ENCODE measurements at regions not wholly inside any gene's neighbourhood (a gene's known extent, or its start where the extent isn't known, plus 50 kb on each side); places are given as distances from the start of the nearest gene placed in this dataset.
A peak's percentile ranks its signal among the peaks of the same experiment; 100 is the strongest.

- H3K9me3 ChIP-seq, result no peaks in the 10 kb centered on the region
- no peak for TF ChIP-seq CTCF (IDR thresholded peaks at IDR 0.05)
- intact Hi-C loops (cut with DNase I), result no loop called here
- H3K4me3 ChIP-seq, result no peak overlapping the region
- no peaks in the 10 kb centered on the region for H3K36me3 ChIP-seq
- no peak for DNase-seq (ENCODE audit: low spot score in 2 of 2)
- H3K27ac ChIP-seq, result peak overlapping the region; percentile 50 to 66
- peaks cover 0 to 16% of the 10 kb centered on the region in 2 donors for H3K4me1 ChIP-seq
- no peaks in the 10 kb centered on the region for H3K27me3 ChIP-seq
These were observed 444.9 kb upstream of the TBL1XR1 start for GRCh38 chr3:177642042-177642803.

GRCh38 chr3:177642804-177643125, 445.5 kb upstream of the TBL1XR1 start:
- no peak for TF ChIP-seq CTCF (IDR thresholded peaks at IDR 0.05)
- H3K4me3 ChIP-seq, result no peak overlapping the region
- no peak for DNase-seq (ENCODE audit: low spot score in 2 of 2)
- intact Hi-C loops (cut with DNase I), result no loop called here
- peaks cover 0 to 19% of the 10 kb centered on the region in 2 donors for H3K4me1 ChIP-seq
- H3K9me3 ChIP-seq, result no peaks in the 10 kb centered on the region
- H3K27ac ChIP-seq, result peak overlapping the region; percentile 50 to 66
- no peaks in the 10 kb centered on the region for H3K36me3 ChIP-seq
- no peaks in the 10 kb centered on the region for H3K27me3 ChIP-seq

GRCh38 chr3:177646749-177647148, 449.5 kb upstream of the TBL1XR1 start:
- H3K4me1 ChIP-seq, result peaks cover 0 to 20% of the 10 kb centered on the region in 2 donors
- no peaks in the 10 kb centered on the region for H3K27me3 ChIP-seq
- no peak for TF ChIP-seq CTCF (IDR thresholded peaks at IDR 0.05)
- no peak overlapping the region for H3K4me3 ChIP-seq
- intact Hi-C loops (cut with DNase I), result no loop called here
- DNase-seq (ENCODE audit: low spot score in 2 of 2), result no peak
- no peaks in the 10 kb centered on the region for H3K36me3 ChIP-seq
- no peak overlapping the region for H3K27ac ChIP-seq
- H3K9me3 ChIP-seq, result no peaks in the 10 kb centered on the region

GRCh38 chr3:177647341-177647740, 450.1 kb upstream of the TBL1XR1 start:
- Histone ChIP-seq H3K27ac (no peak overlapping the region), H3K4me1 (peaks cover 0 to 21% of the 10 kb centered on the region in 2 donors), H3K9me3 (no peaks in the 10 kb centered on the region), H3K4me3 (peak overlapping the region in 1 of 2 donors; percentile 31), H3K27me3 (no peaks in the 10 kb centered on the region), H3K36me3 (no peaks in the 10 kb centered on the region)
- no peak for TF ChIP-seq CTCF (IDR thresholded peaks at IDR 0.05)
- DNase-seq (ENCODE audit: low spot score in 2 of 2), result no peak
- intact Hi-C loops (cut with DNase I), result no loop called here

GRCh38 chr3:177647876-177648275, 450.6 kb upstream of the TBL1XR1 start:
- Histone ChIP-seq H3K27ac (no peak overlapping the region), H3K4me3 (peak overlapping the region in 1 of 2 donors; percentile 31), H3K4me1 (peaks cover 0 to 15% of the 10 kb centered on the region in 2 donors), H3K9me3 (no peaks in the 10 kb centered on the region), H3K36me3 (no peaks in the 10 kb centered on the region), H3K27me3 (no peaks in the 10 kb centered on the region)
- no peak for DNase-seq (ENCODE audit: low spot score in 2 of 2)
- intact Hi-C loops (cut with DNase I), result no loop called here
- TF ChIP-seq CTCF (IDR thresholded peaks at IDR 0.05), result no peak

Measured in ascending aorta (tissue), 2 donors.